ENCODE measurements at regions not wholly inside any gene's neighbourhood (a gene's known extent, or its start where the extent isn't known, plus 50 kb on each side); places are given as distances from the start of the nearest gene placed in this dataset.

- FAIRE-seq = no peak
Measured at GRCh38 chr4:59971952-59972351, 1228.2 kb upstream of the ADGRL3 start.

DNA sequence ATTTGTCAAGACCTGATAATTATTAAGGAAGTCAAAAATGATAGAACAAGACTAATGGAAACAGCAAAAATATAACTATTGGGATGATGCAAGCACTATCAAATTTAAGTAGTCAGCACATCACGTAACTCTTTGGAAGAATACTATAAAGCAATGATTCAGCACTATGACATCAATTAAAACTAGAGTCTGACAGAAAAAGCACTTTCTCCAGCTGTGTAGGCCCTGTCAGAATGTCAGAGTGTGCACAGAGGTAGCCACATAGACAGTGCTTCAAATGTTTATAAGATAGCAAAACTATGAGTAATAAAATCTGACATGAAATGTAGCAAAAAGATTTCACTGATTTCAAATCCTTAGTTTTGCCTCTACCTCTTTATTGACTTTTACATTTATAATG, 1226.6 kb upstream of the ADGRL3 start:
- DNase-seq (ENCODE audit: insufficient read length, low spot score) (no peak), FAIRE-seq (no peak)
- TF ChIP-seq, protein P1, sequence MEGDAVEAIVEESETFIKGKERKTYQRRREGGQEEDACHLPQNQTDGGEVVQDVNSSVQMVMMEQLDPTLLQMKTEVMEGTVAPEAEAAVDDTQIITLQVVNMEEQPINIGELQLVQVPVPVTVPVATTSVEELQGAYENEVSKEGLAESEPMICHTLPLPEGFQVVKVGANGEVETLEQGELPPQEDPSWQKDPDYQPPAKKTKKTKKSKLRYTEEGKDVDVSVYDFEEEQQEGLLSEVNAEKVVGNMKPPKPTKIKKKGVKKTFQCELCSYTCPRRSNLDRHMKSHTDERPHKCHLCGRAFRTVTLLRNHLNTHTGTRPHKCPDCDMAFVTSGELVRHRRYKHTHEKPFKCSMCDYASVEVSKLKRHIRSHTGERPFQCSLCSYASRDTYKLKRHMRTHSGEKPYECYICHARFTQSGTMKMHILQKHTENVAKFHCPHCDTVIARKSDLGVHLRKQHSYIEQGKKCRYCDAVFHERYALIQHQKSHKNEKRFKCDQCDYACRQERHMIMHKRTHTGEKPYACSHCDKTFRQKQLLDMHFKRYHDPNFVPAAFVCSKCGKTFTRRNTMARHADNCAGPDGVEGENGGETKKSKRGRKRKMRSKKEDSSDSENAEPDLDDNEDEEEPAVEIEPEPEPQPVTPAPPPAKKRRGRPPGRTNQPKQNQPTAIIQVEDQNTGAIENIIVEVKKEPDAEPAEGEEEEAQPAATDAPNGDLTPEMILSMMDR (IDR thresholded peaks at IDR 0.05; ENCODE audit: insufficient read depth, missing control alignments) = no peak

More at GRCh38 chr4:59971952-59972351, 1228.2 kb upstream of the ADGRL3 start:
- DNase-seq (ENCODE audit: insufficient read length, low spot score) = no peak
- TF ChIP-seq, protein P1 (IDR thresholded peaks at IDR 0.05; ENCODE audit: insufficient read depth, missing control alignments) = no peak

GRCh38 chr4:59979061-59979460, 1221.1 kb upstream of the ADGRL3 start:
- FAIRE-seq (no peak), DNase-seq (ENCODE audit: insufficient read length, low spot score) (no peak)
- TF ChIP-seq, protein P1 (IDR thresholded peaks at IDR 0.05; ENCODE audit: insufficient read depth, missing control alignments) = no peak

DNA sequence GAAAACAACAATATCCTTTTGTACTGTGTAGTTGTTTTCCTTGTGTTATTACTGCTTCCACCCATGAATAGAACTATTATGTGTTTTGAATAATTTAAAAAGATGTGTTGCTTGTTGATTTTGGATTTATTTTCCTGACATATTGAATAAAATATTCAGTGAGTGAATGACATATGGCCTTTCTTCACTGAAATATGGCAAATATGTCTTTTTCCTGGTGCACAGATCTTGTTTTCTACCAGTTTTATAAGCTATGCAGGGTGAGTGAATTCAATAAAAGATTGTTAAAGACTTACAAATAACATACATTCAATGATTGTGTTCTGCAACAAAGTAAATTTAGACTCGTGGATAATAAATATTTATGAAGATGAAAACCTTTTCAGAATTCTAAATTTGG, 1216.3 kb upstream of the ADGRL3 start:
- FAIRE-seq = no peak
- TF ChIP-seq, protein P1 (IDR thresholded peaks at IDR 0.05; ENCODE audit: insufficient read depth, missing control alignments) = no peak
- no peak for DNase-seq (ENCODE audit: insufficient read length, low spot score)

DNA sequence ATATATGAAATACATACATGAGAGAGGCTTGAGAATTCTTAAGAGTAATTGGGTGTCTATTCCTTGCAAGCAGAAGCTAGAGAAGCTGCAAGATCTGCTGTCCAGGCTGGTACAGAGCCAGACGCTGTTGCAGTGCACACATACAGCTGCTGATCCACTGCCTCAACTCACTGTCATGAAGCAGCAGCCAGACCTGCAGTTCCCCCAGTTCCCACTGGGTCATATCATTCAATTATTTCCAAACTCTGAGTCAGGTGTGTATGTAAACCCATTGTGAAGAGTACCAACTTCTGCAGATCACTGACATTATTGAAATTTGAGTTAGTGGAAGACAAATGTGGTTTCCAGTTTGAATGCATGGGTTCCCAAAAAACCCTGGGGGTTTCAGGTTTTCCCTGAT, 1212.8 kb upstream of the ADGRL3 start:
- TF ChIP-seq, protein P1 (IDR thresholded peaks at IDR 0.05; ENCODE audit: insufficient read depth, missing control alignments) = no peak
- DNase-seq (ENCODE audit: insufficient read length, low spot score) (no peak), FAIRE-seq (no peak)

DNA sequence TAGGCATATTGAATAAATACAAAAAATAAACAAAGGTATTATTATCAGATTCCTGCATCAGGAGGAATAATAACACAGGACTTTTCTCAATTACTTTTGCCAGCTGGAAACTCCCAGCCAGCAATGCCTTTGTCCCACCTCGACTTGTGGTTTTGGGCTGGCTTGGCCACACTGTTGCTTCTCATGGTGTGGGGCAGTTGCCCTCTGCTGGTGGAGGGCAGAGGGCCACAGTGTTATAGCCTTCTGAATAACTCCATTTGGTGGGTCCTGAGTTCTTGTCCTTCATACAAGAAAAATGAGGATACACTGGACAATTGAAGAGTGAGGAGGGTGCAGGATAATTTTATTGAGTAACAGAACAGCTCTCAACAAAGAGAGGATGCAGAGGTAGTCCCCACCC, 1206.0 kb upstream of the ADGRL3 start:
- no peak for FAIRE-seq

DNA sequence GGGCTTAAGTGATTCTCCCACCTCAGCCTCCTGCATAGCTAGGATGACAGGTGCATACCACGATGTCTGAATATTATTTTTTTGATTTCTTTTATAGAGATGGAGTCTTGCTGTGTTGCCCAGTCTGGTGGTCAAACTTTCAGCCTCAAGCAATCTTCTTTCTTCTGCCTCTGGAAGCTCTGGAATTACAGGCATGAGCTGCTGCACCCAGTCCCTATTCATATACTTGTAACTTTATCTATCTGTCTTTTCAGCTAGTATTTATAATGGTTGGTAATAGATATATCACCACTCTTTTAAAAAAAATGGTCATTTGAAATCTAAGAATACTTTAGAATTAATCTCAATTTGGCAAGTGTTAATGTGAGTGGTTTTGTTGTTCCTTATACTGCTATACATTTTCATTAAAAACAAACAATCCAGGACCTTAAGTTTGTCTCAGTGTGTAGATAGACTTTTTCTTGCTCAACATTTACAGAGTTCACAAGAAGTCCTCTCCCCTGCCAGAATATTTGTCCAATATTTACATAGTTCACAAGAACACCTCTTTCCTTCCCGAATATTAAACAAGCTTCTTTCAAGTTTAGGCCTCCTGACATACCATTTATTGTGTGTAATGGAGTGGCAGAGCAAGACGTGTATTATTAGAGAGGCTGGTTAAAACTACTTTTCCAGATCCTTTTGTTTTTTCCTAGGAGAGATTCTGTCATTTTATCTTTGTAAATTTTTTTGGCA, 1197.4 kb upstream of the ADGRL3 start:
- DNase-seq (ENCODE audit: insufficient read length, low spot score) (no peak), FAIRE-seq (no peak)
- TF ChIP-seq, protein P1 (IDR thresholded peaks at IDR 0.05; ENCODE audit: insufficient read depth, missing control alignments) = no peak

More for the DNA sequence above, 1206.0 kb upstream of the ADGRL3 start:
- TF ChIP-seq, protein P1 (IDR thresholded peaks at IDR 0.05; ENCODE audit: insufficient read depth, missing control alignments) = no peak
- DNase-seq (ENCODE audit: insufficient read length, low spot score) = no peak
